Islet of Langerhans (tissue), 1 donor: ENCODE measurements at regions not wholly inside any gene's neighbourhood (a gene's known extent, or its start where the extent isn't known, plus 50 kb on each side); places are given as distances from the start of the nearest gene placed in this dataset.
"Not testable (repeated sequence)": the region's sequence is repeated elsewhere in the genome, so short reads cannot be mapped to it uniquely, and the experiment has no call there.

Experiments
- FAIRE-seq: peaks from one replicate; lab custom pipeline; 2011; peaks lifted over from hg19 to GRCh38; lab: Jason Lieb, UNC

DNA sequence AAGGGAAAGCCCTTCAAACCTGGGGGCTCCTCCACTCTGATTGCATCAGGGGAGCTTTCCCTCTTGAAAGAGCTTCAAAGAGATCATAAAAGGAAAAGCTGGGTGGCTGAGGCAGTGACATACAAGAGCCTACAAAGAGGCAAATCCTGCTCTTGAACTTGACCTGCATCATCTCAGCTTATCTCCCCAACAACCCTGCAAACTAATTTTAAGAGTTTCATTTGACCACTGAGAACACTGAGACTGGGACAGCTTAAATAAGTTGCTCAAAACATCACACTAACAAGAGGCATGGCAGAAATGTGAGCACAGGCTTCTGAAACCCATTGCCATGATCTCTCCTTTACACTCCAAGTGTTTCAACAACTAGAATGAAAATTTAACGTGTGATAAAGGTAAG, 101.6 kb upstream of the PPARGC1A start:
- no peak for FAIRE-seq

- FAIRE-seq = no peak
These were observed 96.4 kb upstream of the PPARGC1A start for GRCh38 chr4:23986270-23986669.

GRCh38 chr4:23981328-23981727, 91.5 kb upstream of the PPARGC1A start:
- FAIRE-seq = no peak

DNA sequence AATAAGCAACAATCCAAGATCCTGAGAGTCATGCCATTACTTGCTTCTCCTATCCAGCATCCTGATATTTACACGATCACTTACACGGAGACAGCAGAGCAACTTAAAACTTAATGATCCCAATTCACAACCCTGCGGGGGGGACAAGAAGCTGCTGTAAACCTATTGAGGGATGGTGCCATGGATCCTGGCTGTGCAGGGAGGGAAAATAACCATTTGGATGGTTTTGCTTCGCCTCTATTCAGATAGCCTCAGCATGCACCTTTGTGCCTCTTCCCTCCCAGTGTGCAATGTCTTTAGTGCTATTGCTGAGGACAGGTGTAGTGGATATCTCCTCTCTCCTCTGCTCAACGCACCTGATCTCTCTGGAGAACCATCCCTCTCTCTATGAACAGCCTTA, 89.7 kb upstream of the PPARGC1A start:
- FAIRE-seq = no peak

DNA sequence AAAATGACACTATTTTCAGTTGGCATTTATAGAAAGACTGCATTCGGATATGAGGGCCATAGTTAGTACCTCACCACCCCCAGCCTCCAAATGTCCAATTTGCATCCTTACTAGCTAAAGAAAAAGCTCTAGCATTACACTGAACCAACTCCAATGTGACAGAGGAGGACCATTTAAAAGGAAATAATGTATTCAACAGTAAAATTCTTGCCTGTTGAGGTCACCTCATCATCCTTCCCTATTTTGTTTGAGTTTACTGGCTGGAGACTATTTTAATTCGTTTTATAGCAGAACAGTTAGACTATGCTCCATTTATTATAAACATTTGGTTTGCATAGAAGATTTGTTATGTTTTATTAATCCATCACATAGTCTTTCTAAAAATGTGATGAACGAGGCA, 88.2 kb upstream of the PPARGC1A start:
- FAIRE-seq = no peak

DNA sequence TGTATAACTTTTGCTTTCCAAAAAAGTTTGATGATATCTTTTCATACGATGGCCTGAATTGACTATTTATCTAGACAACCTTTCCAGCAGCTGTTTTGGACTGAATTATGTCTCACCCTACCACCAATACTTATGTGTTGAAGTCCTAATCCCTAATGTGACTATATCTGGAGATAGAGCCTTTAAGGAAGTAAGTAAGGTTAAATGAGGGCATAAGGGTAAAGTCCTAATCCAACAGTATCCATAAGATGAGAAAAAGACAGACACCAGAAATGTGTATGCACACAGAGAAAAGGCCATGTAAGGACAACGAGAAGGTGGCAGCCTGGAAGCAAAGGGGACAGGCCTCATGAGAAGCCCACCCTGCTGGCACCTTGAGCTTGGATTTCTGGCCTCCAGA, 86.6 kb upstream of the PPARGC1A start:
- no peak for FAIRE-seq

DNA sequence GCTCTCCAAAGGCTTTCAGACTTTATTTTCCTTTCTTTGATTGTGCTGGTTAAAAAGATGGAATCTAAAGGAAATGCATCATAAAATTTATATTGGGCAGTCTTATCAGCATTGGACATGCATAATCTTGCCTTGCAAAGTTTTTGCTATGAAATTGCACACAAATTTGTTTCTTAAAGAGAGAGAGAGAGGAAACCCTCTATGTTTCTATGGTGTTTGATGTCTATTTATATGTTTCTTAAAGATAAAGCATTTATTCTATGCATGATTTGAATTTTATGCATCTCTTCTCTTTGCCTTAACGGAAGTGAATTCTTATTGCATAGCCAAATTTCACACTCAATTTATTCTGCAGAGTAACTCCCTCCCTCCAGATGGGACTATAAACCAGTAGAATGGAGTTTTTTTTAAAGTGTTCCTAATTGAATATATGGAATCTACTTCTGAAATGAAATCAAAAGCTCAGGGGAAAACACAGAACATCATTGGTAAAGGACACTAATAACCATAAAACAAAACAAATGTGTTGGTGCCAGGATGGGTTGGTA, 83.5 kb upstream of the PPARGC1A start:
- no peak for FAIRE-seq

GRCh38 chr4:23972805-23973204, 83.0 kb upstream of the PPARGC1A start:
- FAIRE-seq = no peak

- no peak for FAIRE-seq
These were observed 82.3 kb upstream of the PPARGC1A start for GRCh38 chr4:23972187-23972586.

GRCh38 chr4:23970201-23970850, 80.5 kb upstream of the PPARGC1A start:
- FAIRE-seq = no peak

- FAIRE-seq = no peak
These were observed 79.8 kb upstream of the PPARGC1A start for GRCh38 chr4:23969635-23970145.

GRCh38 chr4:23967281-23967680, 77.4 kb upstream of the PPARGC1A start:
- no peak for FAIRE-seq

- FAIRE-seq = no peak
These were observed 76.9 kb upstream of the PPARGC1A start for GRCh38 chr4:23966725-23967124.

- no peak for FAIRE-seq
These were observed 72.6 kb upstream of the PPARGC1A start for GRCh38 chr4:23962462-23962861.

DNA sequence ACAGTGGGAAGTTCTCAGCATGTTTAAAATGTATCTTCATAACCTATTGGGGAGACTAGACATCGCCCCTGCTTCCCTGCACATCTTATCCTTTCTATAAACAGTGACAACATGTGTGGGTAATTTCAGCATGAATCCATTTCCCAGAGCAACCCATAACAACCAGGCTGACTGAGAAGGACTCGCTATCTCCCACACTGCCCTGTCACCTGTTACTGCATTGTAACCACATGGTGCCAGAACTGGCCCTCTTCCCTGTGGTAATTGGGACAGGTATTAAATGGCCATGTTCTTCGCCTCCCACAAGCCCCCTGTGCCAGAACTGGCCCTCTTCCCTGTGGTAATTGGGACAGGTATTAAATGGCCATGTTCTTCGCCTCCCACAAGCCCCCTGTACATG, 71.5 kb upstream of the PPARGC1A start:
- FAIRE-seq = not testable (repeated sequence)

DNA sequence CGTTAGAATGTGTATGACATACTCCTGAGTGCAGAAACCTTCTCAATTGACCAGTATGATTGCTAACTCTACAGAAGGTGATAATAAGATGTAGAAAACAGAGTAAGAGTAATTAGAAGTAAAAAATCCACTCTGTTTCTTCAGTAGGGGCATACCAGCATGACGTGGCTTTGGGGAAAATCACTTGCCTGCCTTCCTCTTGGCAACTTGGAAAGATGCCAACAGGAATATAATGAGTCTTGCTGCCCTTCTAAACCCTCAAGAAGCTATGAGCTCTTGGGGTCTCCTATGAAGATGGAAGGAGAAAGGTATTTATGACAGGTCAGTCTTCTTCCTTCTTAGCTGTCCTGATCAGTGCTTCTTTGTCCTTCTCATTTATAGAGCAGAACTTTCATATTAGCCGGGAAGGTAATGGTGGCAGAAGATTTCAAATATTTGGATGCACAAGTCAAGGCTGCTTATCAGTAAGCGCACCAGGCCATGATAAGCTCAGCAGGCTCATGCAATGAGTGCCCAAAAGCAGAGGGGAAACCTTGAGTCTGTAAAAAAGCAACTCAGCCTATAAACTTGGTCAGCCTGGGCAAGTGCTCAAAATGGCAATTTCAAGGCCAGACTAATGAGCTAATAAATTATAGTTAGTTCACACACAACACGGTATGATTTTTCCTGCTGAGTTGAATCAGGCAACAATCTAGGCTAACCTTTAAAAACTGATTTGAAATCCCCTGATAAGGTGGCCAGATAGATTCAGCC, 69.7 kb upstream of the PPARGC1A start:
- no peak for FAIRE-seq

DNA sequence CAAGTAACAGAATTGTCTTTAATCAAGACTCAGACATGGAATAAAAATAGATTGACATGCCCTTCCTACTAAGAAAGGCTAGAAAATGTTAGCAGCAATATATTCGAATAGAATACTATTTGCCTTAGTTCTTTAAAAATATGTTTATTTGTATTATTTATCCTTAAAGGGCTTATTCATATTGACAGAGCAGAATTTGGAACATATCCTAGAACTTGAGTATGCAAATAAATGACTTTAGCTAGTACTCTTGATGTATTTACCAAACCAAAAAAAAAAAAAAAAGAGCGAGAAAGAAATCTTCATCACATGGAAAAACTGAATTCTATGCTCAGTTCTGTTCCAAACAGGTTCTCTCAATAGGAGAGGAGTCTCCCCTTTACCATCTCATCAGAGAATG, 68.9 kb upstream of the PPARGC1A start:
- FAIRE-seq = peak; percentile 38

- no peak for FAIRE-seq
These were observed 67.6 kb upstream of the PPARGC1A start for GRCh38 chr4:23957465-23957864.

DNA sequence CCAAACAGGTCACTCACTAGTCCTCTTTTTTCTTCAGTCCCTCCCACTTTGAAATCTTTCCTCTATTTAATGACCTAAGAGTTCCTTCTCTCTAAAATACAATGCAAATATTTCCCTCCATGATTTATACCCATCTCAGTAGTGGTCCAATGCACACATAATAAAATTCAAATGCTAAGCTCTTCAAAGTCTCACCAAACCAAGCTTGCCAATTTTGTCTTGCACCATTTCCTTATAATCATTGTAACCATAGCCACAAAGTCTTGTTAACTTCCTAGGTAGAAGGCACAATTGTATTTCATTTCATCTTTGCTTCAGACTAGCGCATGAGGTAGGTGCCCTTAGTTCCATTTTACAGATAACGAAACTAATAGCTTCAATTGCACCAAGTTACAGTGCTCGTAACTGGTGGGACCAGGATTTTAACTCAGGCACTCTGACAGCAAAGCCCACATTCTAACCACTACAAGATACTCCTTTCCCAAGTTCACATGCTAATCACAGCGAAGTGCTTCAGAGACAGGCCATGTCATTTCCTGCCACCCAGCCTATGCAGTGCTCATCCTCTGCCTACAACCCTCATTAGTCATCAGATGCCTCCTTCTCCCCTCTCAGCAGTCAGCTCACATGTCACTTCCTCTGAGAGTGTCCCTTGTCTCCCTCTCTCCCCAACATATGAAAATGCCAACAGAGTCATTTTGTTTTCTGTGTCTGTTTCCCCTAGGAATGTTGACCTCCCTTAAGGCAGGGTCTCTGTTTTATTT, 66.9 kb upstream of the PPARGC1A start:
- no peak for FAIRE-seq

GRCh38 chr4:23952258-23952657, 62.4 kb upstream of the PPARGC1A start:
- FAIRE-seq = no peak

GRCh38 chr4:23947826-23948225, 58.0 kb upstream of the PPARGC1A start:
- FAIRE-seq = no peak

DNA sequence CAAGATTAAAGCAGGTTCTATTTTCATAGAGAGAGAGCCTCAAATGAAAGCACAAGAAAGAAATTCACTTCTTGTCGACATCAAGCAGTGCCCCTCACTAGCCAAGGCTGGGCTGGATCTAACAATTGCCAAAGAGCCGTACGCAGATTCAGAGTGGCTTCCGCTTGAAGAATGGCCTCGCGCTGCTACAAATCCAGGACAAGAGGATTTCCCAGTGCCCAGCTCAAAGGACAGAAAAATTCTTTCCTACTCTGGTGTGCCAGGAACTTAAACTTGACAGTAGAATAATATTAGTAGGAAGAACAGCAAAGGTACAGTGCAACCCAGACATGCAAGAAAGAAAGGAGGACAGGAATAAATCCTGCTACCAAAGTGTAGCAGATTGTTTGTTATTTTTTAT, 56.5 kb upstream of the PPARGC1A start:
- no peak for FAIRE-seq
